ENCODE measurements at regions not wholly inside any gene's neighbourhood (a gene's known extent, or its start where the extent isn't known, plus 50 kb on each side); places are given as distances from the start of the nearest gene placed in this dataset.

DNA sequence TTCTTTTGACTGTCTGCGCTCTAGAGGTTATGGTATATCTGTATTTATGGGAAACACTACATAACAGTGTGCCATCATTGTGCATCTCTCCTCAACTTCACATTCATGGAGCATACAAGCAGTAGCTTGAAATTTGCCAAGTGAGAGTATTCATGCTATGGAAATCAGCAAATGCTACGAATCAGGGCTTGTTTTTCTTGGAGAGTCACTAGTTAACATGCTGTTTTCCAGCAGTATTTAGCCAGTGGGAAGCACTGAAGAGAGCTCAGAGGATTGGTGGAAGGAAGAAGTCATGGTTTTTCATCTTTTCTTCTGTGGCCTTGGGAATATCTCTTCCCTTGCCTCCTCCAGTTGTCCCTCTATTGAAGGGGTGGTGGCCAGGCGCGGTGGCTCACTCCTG lies 303.0 kb downstream of the PSAT1 start:
- no peak for DNase-seq (ENCODE audit: low spot score)

GRCh38 chr9:78601957-78602565 lies 305.1 kb downstream of the PSAT1 start:
- DNase-seq (ENCODE audit: low spot score), result peak; percentile 72

DNA sequence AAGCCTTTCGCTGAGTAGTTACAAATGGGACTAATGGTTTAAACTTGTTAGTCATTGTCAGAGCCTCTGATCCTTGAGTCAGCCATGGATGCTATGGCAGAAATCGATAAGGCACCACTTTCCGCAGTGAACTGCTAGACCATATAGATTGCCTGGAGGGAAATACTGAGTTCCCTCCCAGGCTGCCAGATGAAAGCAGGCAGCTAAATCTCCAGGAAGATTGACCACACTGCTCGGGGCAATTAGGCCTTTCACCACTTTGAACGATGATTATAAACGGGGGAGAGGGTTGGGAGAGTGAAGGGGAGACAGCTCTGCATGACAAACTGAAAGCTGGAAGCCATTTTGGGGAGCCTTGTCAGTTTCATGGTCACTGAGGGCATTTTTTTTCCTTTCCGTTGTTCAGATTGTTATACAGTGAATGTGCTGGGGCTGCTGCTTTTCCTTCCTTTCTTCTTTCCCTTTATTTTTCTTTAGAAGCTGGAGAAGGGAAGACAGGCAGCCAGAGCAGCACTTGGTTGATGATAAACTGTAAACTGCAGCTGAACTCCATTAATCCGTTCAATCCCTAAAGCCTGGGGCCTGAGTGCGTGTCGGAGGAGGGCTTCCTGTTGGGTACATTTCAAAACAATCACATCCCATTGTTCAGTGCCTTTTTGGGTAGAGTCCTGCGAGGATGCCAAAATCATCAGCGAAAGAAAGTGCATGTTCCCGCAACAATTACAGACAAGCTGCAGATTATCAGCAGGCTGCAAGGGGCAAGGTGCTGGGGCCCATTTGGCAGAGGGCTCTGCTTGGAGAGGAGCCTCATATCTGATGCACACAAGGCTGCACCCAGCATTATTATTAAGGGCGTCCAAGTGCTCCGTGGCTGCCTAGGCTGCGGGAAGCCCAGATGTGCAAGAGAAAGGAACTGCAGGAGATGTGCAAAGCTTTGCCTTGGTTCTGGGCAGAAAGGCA lies 308.4 kb downstream of the PSAT1 start:
- no peak for DNase-seq (ENCODE audit: low spot score)

DNA sequence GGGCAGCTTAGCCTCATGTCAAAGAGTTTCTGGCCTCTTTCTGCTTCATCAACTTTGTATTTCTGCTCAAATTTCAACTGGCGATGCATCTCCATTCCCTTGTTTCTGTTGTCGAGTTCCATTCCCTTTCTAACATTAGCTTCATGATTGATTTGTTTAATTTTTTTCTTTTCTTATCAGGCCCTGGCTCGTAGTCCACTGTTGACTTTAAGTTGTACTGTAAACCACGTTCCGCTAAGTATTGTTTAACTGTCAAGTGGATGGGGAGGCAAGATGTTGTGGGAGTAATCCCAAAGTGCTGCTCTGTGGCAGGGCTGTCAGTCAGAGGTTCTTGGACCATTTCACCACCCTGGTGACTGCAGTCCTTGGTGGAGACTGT lies 309.1 kb downstream of the PSAT1 start:
- no peak for DNase-seq (ENCODE audit: low spot score)

DNA sequence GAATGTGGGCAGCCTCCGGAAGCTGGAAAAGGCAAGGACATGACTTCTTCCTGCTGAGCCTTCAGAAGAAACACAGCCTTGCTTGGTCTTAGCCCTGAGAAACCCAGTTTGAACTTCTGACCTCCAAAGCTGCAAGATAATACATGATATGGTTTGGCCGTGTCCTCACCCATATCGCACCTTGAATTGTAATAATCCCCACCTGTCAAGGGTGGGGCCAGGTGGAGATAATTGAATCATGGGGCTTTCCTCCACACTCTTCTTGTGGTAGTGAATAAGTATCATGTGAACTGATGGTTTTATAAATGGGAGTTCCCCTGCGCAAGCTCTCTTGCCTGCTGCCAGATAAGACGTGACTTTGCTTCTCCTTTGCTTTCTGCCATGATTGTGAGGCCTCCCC lies 310.9 kb downstream of the PSAT1 start:
- no peak for DNase-seq (ENCODE audit: low spot score)

GRCh38 chr9:78609450-78609849 lies 312.5 kb downstream of the PSAT1 start:
- no peak for DNase-seq (ENCODE audit: low spot score)

- DNase-seq (ENCODE audit: low spot score), result peak; percentile 30
Observed at GRCh38 chr9:78612091-78612490, 315.2 kb downstream of the PSAT1 start.

GRCh38 chr9:78613006-78613405 lies 316.1 kb downstream of the PSAT1 start:
- DNase-seq (ENCODE audit: low spot score), result no peak

DNA sequence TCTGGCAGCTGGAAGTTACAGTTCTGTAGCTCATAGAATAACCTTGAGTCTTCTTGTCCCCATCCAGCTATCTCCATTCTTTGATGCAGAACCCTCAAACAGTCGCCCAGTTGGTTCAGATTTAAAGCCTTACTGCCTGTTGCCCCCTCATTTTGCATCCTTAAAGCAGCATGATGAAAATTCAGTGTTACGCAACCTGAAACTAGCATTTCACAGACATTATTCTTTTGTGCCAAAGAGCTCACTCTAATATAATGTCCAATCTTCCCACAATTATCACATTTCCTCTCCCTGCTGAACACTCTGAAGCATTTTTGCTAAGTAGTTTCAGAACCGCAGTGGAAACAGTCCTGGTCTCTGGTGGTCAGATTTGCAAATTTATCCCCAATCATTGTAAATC lies 318.0 kb downstream of the PSAT1 start:
- no peak for DNase-seq (ENCODE audit: low spot score)

DNA sequence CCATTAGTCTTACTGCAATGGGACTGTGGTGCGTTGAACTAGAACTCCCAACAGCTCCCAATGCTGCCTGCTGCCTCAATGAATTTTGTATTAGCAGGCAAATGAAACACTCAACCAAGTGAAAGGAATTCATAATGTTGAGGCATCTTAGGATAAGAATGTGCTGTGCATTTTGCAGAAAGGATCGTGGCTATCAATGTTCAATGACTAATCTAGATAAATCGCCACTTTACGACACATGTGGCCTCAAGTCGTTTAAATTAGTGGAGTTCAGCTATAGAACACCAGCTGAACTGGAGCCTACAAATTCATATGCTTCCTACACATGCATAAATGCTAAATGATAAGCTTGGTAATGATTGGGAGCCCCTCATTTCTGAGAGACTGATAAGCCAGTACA lies 318.4 kb downstream of the PSAT1 start:
- no peak for DNase-seq (ENCODE audit: low spot score)

DNA sequence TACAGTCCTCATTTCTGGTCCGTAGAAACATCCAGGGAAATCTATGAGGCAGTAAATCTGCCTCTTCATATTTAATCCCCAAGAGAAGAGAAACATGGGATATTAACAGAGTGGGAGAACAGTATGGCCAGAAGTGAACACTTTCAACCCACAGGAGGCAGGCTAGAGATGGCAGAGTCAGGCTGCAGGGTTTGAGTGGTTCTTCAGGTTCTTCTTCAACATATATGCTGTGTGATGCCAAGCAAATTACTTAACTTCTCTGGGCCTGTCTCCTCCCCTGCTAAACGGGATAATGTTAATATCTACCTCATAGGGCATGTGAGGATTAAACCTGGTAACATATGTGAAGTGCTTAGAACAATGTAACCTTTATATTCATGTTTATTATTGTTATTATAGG lies 321.8 kb downstream of the PSAT1 start:
- no peak for DNase-seq (ENCODE audit: low spot score)

DNA sequence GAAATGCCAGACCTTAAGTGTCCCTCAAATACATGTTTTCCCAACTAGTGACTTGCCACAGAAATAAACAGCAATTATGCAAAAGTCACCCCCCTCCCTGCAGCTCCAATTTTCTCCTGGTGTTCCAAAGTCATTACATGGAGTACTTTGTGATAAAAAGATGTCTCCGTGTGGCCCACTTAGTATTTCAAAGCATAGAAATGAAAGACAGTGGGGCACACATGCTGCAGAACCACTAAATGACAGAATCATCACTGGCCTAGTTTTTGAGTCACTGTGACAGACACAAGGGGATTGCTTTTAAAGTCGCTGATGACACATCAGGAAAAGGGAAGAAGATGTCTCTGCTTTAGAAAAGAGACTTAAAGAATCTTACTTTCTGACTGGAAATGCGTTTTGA lies 323.4 kb downstream of the PSAT1 start:
- DNase-seq (ENCODE audit: low spot score), result peak; percentile 32

DNA sequence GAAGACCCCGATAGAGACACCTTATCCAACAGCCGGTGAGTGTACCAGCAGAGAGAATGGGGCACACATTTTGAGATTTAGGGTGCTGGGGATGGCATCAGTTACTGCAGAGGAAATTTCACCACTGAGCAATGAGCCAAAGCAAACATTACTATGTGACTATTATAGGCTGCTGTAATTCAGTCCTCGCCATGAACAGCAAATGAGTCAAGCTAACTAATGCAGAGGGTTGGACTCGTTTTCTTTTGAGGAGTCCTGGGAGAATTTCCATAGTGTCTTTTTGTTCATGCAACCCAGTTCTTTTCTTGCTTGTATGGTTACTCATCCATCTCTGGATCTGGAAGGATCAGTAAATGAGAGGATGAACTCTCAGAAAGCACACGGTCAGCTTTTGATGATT lies 323.8 kb downstream of the PSAT1 start:
- peak; percentile 75 for DNase-seq (ENCODE audit: low spot score)

DNA sequence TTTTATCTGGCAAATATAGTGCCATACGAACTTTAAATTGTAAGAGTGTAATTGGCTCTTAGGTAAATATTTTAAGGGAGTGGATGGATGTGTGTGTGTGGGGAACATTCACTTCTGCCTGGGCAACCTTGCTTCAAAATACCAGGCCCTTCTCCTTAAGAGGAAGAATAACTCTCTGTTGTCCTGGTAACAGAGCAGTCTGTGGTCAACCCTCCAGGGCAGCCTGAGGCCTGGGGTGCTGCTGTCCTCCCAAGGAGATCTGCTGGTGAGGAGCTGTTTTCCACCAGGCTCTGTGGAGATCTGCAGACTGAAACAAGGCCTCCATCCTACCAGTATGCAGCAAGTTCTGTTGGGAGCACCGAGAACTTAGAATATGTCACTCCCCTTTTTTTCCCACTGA lies 325.2 kb downstream of the PSAT1 start:
- no peak for DNase-seq (ENCODE audit: low spot score)

DNA sequence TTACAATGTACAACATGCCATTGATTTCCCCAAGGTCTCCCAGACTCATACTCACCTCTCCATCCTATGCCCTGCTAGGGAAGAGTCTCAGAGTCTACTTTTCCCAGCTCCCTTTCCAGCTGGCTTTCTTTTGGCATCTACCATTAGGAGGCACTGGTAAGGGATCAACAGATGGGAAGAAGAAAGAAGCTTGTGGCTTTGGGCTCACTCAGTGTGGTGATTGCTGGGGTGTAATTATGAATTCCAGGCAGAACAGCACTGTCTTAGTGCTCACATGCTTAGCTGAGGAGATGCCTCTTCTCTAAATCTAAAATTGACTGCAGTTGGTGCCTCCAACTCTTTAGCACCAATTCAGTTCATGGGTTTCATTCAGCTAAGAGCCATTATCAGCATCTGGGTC lies 330.0 kb downstream of the PSAT1 start:
- no peak for DNase-seq (ENCODE audit: low spot score)

GRCh38 chr9:78630966-78631365 lies 334.0 kb downstream of the PSAT1 start:
- no peak for DNase-seq (ENCODE audit: low spot score)

GRCh38 chr9:78640728-78641127 lies 343.8 kb downstream of the PSAT1 start:
- no peak for DNase-seq (ENCODE audit: low spot score)

GRCh38 chr9:78644359-78644758 lies 347.4 kb downstream of the PSAT1 start:
- DNase-seq (ENCODE audit: low spot score), result no peak

DNA sequence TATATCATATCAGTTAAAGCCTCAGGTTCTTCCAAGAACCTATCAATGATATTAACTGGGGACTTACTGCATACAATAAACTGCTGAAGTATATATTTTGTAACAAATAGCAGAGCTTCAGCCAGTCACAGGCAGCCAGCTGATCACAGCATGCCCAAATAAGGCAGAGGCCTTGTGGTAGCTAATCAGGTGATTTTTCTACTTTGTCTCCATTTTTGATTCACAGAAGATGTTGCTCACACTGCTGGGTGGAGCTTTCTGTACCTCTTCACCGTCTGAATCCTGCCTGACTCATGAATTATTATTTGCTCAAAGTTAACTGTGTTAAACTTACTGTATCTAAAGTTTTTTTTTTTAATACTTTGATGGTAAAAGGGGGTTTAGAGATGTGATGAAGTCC lies 357.4 kb downstream of the PSAT1 start:
- peak; percentile 20 for DNase-seq (ENCODE audit: low spot score)

DNA sequence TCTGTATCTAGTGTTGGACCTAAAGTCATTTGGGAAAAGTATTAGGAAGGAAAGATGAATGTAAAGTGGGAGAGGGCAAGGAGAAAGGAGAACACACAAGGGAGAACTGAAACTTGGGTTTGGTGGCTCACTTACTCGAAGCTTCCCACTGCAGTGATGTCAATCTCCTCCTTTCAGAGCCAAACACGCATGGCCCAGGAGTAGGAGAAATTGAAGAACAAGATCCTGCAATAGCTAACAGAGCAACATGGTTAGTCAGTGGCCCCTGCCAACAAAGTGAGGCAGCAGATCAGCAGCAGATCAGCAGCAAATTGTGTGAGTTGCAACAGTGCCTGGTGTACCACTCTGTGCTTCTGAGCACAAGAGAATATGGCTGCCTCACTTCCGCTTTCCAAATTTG lies 366.4 kb downstream of the PSAT1 start:
- DNase-seq (ENCODE audit: low spot score), result no peak

DNA sequence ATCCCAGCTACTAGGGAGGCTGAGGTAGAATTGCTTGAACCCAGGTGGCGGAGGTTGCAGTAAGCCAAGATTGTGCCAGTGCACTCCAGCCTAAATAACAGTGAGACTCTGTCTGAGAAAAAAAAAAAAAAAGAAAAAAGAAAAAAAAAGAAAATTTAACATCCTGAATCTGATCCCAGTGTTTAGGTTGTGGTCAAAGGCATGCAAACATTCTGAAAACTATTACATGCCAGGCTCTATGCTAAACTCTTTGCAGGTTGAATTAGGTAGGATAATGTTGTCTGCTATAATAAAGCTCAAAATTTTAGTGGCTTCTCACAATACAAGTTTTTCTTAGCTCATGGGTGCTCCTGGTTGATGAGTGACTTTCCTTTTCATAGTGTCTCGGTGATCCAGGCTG lies 367.4 kb downstream of the PSAT1 start:
- DNase-seq (ENCODE audit: low spot score), result no peak

DNA sequence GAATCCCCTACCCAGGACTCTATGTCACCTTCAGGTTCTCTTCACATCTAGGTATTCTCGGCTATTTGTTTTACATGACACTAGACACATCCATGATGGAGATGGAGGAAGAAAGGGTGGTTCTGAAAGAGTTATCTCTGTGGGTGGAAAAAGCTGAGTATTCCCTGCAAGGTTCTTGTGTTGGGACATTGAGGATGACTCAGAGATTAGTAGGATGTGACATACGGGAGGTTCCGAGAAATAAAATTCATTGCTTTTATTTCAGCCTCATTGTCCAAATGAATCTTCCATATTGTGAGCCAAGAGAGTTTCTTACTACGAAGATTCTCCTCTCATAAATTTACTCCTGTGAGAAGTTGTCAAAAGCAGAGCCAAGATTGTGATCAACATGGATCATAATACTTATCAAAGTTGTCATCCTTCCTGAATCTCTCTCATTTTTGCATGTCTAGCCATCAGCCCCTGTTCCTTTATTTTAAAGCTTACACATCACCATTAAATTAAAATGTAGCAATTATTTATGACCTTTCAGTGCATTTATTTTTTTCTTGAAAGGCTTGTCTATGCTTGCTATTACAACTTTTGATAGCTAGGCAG lies 370.0 kb downstream of the PSAT1 start:
- peak; percentile 38 for DNase-seq (ENCODE audit: low spot score)

Measured in A172 (cell line).